GM18505 (cell line): ENCODE measurements at regions not wholly inside any gene's neighbourhood (a gene's known extent, or its start where the extent isn't known, plus 50 kb on each side); places are given as distances from the start of the nearest gene placed in this dataset.

Experiments used
- ATAC-seq: cut with Tn5 transposase; IDR thresholded peaks from one replicate; pipeline ENCODE4 v1.9.1; 2021; ENCODE audit not compliant: unreplicated experiment
- POLR2A ChIP-seq: IDR thresholded peaks from 4 replicates; pipeline ENCODE4 v1.6.1; 2011; ENCODE audit warnings: borderline replicate concordance; ENCODE audit not compliant: insufficient read depth, insufficient read length; ENCODE audit errors: extremely low read depth

DNA sequence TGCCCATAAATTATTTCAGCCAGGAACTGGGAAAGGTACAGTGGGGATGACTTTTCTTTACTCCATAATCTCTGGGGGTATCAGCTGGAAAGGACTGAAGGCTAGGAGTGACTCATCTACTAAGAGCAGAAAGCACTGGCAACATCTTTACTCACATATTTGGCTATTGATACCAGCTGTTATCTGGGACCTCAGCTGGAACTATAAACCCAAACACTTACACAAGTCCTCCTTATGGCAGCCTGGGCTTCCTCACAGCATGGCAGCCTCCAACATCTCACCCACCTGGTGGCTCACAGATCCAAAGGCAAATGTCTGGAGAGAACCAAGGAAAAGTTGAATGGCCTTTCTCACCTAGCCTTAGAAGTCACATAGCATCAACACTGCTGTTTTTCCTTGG lies 379.0 kb upstream of the RND3 start:
- no peak for ATAC-seq
- TF ChIP-seq POLR2A, result no peak

DNA sequence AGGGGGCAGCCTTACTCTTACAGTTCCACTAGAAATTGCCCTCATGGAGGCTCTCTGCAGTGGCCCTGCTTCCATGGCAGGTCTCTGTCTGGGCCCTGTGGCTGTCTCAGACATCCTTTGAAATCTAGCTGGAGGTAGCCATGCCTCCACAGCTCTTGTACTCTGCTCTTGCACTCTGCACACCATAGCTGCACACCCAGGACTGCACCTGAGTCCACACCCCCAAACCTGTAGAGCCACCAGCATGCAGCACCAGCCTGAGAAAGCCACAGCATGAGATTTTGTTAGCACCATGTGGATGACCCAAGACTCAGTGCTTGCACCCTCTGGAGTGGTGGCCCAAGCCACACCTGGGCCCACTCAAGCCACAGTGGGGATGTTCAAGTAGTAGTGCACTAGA lies 376.2 kb upstream of the RND3 start:
- TF ChIP-seq POLR2A, result no peak
- no peak for ATAC-seq

DNA sequence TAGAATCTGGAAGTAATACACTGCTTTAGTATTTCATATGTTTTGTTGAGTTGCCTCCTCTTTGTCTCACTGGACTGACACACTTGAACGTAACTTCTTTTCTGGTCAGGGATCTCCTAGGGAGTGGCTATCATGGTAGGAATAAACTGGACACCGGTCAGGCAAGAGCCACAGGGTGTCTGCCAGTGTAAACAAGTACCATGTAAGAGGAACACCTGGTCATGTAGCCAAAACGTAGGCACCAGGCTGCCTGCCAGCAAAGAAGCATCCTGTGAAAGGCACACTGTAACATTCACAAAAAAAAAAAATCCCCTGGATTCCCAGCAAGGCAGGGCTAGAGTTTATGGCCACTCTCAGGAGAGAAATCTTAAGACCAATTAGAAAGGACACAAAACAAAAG lies 372.8 kb upstream of the RND3 start:
- no peak for TF ChIP-seq POLR2A
- no peak for ATAC-seq

DNA sequence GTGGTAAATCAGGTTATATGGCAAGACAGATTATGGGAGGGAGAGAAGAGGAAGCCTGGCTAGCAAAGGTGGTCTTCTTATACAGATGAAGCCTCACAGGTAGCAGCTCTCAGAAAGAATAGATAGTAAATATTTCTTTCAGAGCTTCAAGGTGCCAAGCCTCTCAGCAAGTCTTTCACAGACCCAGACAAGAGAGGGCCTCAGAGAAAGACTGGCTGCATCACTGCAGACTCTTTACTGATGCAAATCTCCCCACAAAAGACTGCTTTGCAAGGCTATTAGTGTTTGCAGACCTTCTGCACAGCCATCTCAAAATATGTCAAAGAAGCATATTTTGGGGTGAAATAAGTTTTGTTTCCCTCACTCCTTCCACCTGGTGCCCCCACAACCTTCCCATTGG lies 372.4 kb upstream of the RND3 start:
- no peak for ATAC-seq

DNA sequence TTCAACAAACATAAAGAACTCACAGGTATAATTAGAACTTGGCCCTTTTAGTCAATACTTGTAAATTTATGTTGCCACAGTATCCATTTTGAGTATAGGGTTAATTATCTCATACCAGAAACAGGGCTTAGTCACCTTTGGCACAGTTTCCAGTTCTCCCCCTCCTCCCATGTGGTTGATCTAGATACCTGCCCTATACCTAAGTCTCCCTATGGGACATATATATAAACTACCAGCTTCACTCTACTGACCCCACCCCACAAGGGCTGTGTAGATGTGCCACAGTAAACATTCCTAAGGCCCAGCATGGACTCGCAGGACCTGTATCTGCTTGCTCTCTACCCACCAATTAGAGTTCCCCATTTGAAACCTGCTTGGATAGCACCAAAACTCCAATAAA lies 371.7 kb upstream of the RND3 start:
- no peak for TF ChIP-seq POLR2A
- no peak for ATAC-seq

More for the DNA sequence above, 372.4 kb upstream of the RND3 start:
- no peak for TF ChIP-seq POLR2A

DNA sequence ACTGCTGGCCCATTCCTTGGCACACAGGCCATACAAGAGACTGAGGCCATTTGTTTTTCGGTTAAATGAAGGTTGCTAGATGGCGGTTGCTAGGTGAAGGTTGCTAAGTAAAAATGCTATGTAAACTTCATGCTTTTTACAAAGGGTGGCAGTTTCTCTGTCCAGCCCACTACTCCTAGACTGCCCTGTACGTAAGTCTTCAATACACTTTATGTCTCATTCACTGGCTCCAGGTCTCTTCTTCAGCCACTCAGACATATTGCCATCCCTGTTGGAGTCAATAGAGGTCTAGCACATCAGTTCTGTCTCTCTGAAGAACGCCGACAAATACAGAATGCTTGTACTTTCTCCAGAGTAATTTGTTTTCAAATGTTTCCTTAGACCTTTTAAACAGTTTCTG lies 370.9 kb upstream of the RND3 start:
- TF ChIP-seq POLR2A, result no peak
- no peak for ATAC-seq

DNA sequence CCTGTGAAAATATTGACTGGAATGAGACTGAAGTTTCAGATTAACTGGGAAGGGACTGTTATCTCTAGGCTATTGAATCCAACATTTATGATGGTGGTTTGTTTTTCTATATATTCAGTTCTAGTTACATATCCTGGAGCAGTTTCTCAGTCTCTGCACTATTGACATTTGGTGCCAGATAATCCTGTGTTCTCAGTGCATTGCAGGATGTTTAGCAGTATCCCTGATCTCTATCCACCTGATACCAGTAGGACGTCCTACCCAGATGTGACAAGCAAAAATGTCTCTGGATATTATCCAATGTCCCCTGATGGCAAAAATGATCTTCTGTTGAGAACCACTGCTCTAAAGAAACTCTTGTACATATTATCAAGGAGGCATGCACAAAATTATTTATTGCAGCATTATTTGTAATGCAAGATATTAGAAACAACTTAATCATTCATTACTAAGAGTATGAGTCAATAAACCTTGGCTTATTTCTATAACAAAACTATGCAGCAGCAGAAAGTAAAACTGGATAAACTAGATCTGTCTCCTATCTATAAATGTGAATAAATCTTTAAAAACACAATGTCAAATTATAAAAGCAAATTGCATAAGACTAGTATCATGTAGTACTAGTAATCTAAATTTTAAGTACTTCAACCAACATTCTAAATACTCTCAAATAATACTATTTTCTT lies 369.3 kb upstream of the RND3 start:
- TF ChIP-seq POLR2A, result no peak
- no peak for ATAC-seq

DNA sequence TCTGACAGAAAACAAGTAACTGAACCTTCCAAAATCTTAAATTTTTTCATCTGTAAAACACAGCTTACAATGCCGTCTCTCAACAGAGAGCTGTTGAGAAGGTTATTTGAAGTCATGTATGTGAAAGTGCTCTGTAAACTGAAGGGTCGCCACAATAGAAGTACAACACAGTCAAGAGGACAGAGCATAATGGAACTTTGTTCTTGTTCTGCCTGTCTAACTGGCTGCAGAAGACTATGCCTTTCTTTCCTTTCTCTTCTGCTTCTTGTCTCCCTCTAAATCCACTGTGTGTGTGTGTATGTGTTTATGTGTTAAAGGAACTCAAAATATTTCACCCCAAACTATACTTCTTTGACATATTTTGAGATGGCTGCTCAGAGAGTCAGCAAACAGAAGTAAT lies 365.8 kb upstream of the RND3 start:
- ATAC-seq, result no peak
- TF ChIP-seq POLR2A, result no peak

DNA sequence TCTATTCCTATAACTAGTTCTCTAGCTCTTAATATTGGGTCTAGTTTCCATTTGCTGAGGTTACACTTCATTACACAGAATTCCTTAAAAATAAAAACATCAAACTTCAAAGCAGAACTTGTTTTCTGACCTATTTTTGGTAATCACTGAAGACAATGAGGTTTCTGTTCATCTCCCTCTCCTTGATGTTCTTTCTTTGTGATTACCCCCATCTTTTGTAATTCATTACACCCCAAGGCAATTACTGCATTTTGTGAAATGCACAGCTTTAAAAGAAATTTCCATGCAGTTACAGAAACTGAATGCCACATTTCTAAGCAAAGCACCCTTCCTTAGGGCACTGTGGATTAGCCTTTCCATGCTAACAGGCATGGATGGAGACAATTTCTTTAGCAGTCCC lies 363.2 kb upstream of the RND3 start:
- no peak for ATAC-seq

DNA sequence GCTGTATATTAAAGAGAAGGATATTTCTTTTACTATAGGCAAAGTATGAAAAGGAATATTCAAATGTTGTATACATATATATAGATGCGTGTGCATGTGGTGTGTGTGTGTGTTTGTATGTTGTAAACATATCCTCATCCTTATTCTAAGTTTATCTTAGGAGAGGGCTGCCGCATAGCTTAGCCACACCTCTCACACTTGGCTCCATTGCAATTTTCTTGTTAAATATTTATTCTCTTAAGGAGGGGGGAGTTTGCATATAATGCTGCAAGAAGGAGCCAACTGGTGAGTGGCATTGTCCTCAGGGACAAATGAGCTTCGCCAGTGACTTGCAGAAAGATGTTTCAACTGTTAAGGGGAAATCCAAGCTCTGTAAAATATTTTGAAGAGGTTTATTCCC lies 360.1 kb upstream of the RND3 start:
- ATAC-seq, result no peak
- no peak for TF ChIP-seq POLR2A

More for the DNA sequence above, 363.2 kb upstream of the RND3 start:
- TF ChIP-seq POLR2A, result no peak

DNA sequence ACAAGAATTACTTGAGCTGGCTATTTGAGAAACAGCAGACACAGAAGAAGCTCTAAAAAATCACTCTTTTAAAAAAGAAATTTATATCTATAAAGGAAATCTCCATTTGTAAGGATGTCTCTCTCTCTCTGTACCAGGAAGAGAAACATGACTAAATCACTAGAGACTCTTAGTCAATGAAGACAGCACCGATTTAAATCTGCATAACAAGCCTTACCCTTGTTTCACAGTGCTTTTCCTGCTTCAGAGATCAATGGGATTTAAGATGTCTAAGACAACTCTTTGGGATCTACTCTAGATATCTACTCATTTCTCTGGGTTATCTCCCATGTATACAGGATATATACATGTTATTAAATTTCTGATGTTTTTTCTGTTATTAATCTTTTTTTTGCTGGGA lies 359.2 kb upstream of the RND3 start:
- ATAC-seq, result no peak
- TF ChIP-seq POLR2A, result no peak

DNA sequence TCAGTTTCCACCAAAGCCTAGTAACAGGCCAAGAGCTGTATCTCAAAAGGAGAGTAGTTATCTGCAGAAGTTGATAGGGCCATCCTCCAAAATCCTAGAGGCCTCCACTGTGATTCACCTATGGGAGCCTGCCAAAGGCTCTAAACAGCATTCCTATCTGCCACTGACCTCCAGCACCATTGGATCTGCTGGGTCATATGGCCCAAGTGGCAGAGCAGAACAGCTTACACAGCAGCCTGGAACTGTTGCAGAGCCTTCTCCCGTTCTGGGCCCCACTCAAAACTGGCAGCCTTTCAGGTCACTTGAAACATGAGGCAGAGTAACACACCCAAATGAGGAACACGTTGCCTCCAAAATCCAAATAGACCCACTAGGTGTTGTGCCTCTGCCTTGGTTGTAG lies 345.2 kb upstream of the RND3 start:
- TF ChIP-seq POLR2A, result no peak
- no peak for ATAC-seq

DNA sequence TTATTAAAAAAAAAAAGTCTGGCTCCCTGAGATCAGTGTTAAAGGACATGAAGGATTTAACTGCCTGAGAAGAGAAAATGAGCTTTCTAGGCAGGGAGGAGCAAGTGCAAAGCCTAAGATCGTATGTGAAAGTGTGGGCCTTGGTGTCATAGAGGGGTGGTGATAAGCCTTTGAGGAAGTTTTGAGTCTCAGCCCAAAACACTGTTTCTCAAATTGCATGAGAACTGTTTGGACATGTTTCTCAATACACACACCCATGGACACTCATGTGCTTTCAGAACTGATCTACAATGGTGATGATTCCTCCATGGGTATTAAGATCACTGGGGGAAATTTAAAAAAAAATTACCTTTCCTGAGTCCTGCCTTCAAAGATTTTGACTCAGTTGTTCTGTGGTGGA lies 336.7 kb upstream of the RND3 start:
- no peak for ATAC-seq
- TF ChIP-seq POLR2A, result no peak

DNA sequence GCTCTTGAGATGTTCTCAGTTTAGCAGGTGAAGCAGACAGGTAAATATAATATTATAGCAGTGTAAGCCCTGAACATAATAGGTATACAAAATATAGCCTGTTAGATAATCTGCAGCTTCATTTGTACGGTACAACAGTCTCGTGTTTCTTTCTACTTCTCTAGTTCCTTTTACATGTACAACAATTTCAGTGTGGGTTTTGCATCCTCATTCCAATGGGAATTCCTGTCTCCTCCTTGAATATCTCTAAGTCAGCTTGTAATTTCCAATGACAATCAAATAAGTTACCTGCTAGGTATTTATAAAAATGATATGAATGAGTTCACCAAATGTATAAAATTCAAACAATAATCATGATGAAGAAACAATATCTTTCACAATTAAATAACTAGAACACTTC lies 330.0 kb upstream of the RND3 start:
- ATAC-seq, result no peak

DNA sequence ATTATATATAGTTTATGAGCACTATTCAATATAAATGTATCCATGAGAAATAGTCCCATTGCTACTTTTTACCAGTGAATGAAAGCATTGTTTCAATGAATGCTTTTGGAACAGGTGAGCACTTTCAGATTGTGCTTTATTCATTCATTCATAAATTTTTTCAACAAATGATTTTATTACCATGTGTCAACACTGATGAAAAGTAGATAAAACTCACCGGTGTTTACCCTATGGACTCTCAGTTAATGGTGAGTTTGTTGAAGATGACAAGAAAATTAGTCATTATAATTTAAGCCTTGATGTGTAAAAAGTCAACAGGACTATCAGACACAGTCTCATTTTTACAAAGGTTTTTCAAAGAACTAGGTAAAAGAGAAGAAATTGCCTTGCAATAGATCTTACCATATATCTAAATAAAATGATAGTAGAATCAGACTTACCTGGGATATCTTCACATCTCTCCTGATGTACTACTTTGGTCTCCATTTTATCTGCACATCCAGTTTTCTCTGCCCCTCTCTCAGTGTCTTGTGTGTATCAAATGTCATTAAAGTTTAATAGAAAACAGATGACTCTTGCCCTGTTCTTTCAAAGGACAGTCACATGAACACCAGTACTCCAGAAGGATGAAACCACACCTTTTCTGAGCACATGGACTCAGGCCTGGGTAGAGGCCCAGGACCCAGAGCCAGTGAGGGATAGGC lies 325.3 kb upstream of the RND3 start:
- ATAC-seq, result no peak
- no peak for TF ChIP-seq POLR2A

More for the DNA sequence above, 330.0 kb upstream of the RND3 start:
- no peak for TF ChIP-seq POLR2A

DNA sequence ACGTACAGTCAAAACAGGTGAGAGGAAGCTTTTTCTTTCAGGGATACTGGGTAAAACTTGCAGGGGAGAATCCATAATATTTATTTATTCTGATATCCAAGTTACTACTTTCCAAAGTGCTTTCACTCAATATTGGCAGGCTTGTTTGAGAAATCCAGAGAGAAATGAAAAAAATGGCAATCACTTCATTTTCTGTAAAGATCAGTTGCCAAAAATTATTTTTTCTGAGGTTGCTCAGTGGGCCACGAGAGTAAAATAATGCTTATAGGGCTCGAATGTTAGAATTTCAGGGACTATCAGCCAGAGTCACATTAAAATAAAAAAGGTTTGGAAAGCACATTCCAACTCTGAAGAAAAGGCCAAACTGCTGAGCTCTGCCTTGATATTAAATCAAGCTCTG lies 324.6 kb upstream of the RND3 start:
- TF ChIP-seq POLR2A, result no peak
- no peak for ATAC-seq
